ENCODE measurements at regions not wholly inside any gene's neighbourhood (a gene's known extent, or its start where the extent isn't known, plus 50 kb on each side); places are given as distances from the start of the nearest gene placed in this dataset.

DNA sequence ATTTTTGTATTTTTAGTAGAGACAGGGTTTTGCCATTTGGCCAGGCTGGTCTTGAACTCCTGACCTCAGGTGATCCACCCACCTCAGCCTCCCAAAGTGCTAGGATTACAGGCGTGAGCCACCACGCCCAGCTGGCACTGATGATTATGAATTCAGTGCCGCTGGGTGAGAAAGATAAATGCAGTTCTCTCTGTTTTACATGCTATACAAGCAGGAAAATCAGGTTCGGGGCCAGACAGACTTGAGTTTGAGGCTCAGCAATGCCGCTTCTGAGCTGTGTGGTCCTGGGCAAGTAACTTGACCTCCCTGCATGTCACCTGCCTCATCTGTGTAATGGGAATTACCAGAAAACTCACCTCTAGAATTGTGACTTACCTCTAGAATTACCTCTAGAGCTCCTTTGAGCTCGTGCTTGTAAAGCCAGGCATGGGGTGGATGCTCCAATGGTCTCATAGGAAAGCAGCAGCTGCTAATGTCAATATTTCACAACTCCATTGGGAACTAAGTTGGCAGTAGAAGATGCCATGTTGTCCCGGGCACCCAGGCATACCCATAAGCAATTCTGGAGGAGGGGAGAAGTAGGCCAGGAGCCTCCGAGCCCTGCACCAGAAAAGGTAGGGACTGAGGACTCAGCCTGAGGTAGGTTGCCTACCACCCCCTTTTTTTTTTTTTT is 119.8 kb upstream of the SLC25A33 start:
- Histone ChIP-seq H3K36me3 (ENCODE audit: control insufficient read depth, insufficient read depth, low read length) (no peaks in the 10 kb centered on the region), H3K4me1 (no peaks in the 10 kb centered on the region), H3K27me3 (replicated peaks; ENCODE audit: control insufficient read depth, insufficient read depth, low read length) (no peaks in the 10 kb centered on the region), H3K4me3 (ENCODE audit: low read depth, low read length) (no peak overlapping the region), H3K9me3 (no peaks in the 10 kb centered on the region)
- no peak for TF ChIP-seq CTCF (IDR thresholded peaks at IDR 0.05; ENCODE audit: insufficient read depth in 1 of 2, low read depth in 1 of 2, low read length in 1 of 2, severe bottlenecking in 1 of 2, unreplicated experiment in 1 of 2)
- no peak for DNase-seq
- H3K4me1 Mint-ChIP-seq (ENCODE audit: low read depth, unreplicated experiment), result no peaks in the 10 kb centered on the region
- no peaks in the 10 kb centered on the region for H3K27me3 Mint-ChIP-seq (ENCODE audit: insufficient read depth, unreplicated experiment)
- H3K27ac Mint-ChIP-seq (ENCODE audit: unreplicated experiment), result no peak overlapping the region
- H3K9me3 Mint-ChIP-seq (ENCODE audit: unreplicated experiment), result no peaks in the 10 kb centered on the region
- CTCF ChIA-PET, result interaction anchor here (1.0 kb wide), 1 partner anchor 9 kb away, joined by 3 read pairs; no protein-coding TSS in a partner anchor
- no peaks in the 10 kb centered on the region for H3K36me3 Mint-ChIP-seq (ENCODE audit: insufficient read depth, unreplicated experiment)
- POLR2A ChIA-PET, result no interaction called here
- no peak overlapping the region for H3K4me3 Mint-ChIP-seq (ENCODE audit: unreplicated experiment)
- no TSS peak for BruUV-seq (replicated peaks)
- intact Hi-C loops (cut with micrococcal nuclease; ENCODE audit: unreplicated experiment), result no loop called here

GRCh38 chr1:9420835-9421532 is 118.3 kb upstream of the SLC25A33 start:
- no peak overlapping the region for H3K4me3 ChIP-seq (ENCODE audit: low read depth, low read length)
- no peaks in the 10 kb centered on the region for H3K4me1 Mint-ChIP-seq (ENCODE audit: low read depth, unreplicated experiment)
- no peaks in the 10 kb centered on the region for H3K27me3 Mint-ChIP-seq (ENCODE audit: insufficient read depth, unreplicated experiment)
- no TSS peak for BruUV-seq (replicated peaks)
- H3K36me3 ChIP-seq (ENCODE audit: control insufficient read depth, insufficient read depth, low read length), result no peaks in the 10 kb centered on the region
- no peak for DNase-seq
- ChIA-PET POLR2A (interaction anchor here (0.6 kb wide), 1 partner anchor 83 kb away, joined by 3 read pairs; no protein-coding TSS in a partner anchor), CTCF (no interaction called here)
- intact Hi-C loops (cut with micrococcal nuclease; ENCODE audit: unreplicated experiment), result no loop called here
- no peaks in the 10 kb centered on the region for H3K36me3 Mint-ChIP-seq (ENCODE audit: insufficient read depth, unreplicated experiment)
- TF ChIP-seq CTCF (IDR thresholded peaks at IDR 0.05; ENCODE audit: insufficient read depth in 1 of 2, low read depth in 1 of 2, low read length in 1 of 2, severe bottlenecking in 1 of 2, unreplicated experiment in 1 of 2), result no peak
- H3K27ac Mint-ChIP-seq (ENCODE audit: unreplicated experiment), result no peak overlapping the region
- no peaks in the 10 kb centered on the region for H3K4me1 ChIP-seq
- H3K27me3 ChIP-seq (replicated peaks; ENCODE audit: control insufficient read depth, insufficient read depth, low read length), result no peaks in the 10 kb centered on the region
- H3K4me3 Mint-ChIP-seq (ENCODE audit: unreplicated experiment), result no peak overlapping the region
- no peaks in the 10 kb centered on the region for H3K9me3 Mint-ChIP-seq (ENCODE audit: unreplicated experiment)
- H3K9me3 ChIP-seq, result no peaks in the 10 kb centered on the region

DNA sequence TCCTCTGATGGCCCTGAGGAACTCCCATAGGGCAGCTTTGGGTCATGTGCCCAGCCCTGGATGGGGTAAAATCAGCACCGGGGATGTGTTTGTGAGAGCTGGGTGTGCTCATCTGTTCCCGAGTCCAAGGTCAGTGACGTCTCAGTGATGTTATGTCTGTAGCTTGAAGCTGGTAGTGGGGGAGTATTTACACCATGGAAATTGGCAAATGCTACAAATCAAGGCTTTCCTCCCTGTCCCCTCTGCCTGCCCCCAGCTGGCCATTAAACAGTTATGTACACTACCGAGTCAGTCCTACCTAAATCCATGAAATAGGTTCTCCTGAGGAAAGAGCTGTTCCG is 117.8 kb upstream of the SLC25A33 start:
- intact Hi-C loops (cut with micrococcal nuclease; ENCODE audit: unreplicated experiment), result no loop called here
- no peak for TF ChIP-seq CTCF (IDR thresholded peaks at IDR 0.05; ENCODE audit: insufficient read depth in 1 of 2, low read depth in 1 of 2, low read length in 1 of 2, severe bottlenecking in 1 of 2, unreplicated experiment in 1 of 2)
- no TSS peak for BruUV-seq (replicated peaks)
- H3K9me3 ChIP-seq, result no peaks in the 10 kb centered on the region
- H3K36me3 ChIP-seq (ENCODE audit: control insufficient read depth, insufficient read depth, low read length), result no peaks in the 10 kb centered on the region
- H3K4me1 ChIP-seq, result no peaks in the 10 kb centered on the region
- DNase-seq, result no peak
- ChIA-PET CTCF (no interaction called here), POLR2A (interaction anchor here (0.6 kb wide), 1 partner anchor 84 kb away, joined by 3 read pairs; no protein-coding TSS in a partner anchor)
- Mint-ChIP-seq H3K4me3 (ENCODE audit: unreplicated experiment) (no peak overlapping the region), H3K9me3 (ENCODE audit: unreplicated experiment) (no peaks in the 10 kb centered on the region), H3K4me1 (ENCODE audit: low read depth, unreplicated experiment) (no peaks in the 10 kb centered on the region), H3K27me3 (ENCODE audit: insufficient read depth, unreplicated experiment) (no peaks in the 10 kb centered on the region), H3K36me3 (ENCODE audit: insufficient read depth, unreplicated experiment) (no peaks in the 10 kb centered on the region), H3K27ac (ENCODE audit: unreplicated experiment) (no peak overlapping the region)
- H3K27me3 ChIP-seq (replicated peaks; ENCODE audit: control insufficient read depth, insufficient read depth, low read length), result no peaks in the 10 kb centered on the region
- no peak overlapping the region for H3K4me3 ChIP-seq (ENCODE audit: low read depth, low read length)

All from Caco-2 (cell line).